Lung (tissue), 11 donors: ENCODE measurements at regions not wholly inside any gene's neighbourhood (a gene's known extent, or its start where the extent isn't known, plus 50 kb on each side); places are given as distances from the start of the nearest gene placed in this dataset.

Experiments
- ATAC-seq: fragments of 200-7000 bp; cut with Tn5 transposase; one replicate; pipeline ENCODE4 v1.9.1; 2020; ENCODE audit warnings: moderate number of reproducible peaks; ENCODE audit not compliant: insufficient read depth, low FRiP score
- DNase-seq, 3 donors: peaks; one replicate each; pipeline ENCODE4 v3.0.0-alpha.2; 2013 to 2017
- H3K27ac ChIP-seq, 2 donors: one replicate each; pipeline ENCODE4 v1.5.1; 2013; ENCODE audit warnings: mild to moderate bottlenecking in 2 of 2, moderate library complexity in 2 of 2, control low read depth in 1 of 2, inconsistent platforms in 1 of 2, low read depth in 1 of 2, low read length in 1 of 2
- H3K27me3 ChIP-seq, 3 donors: one replicate each; pipeline ENCODE4 v1.5.1; 2013; ENCODE audit warnings: low read length in 2 of 3; ENCODE audit not compliant: control insufficient read depth in 3 of 3, insufficient read depth in 3 of 3
- H3K36me3 ChIP-seq, 4 donors: one replicate each; pipeline ENCODE4 v1.5.1; 2013; ENCODE audit warnings: low read length in 4 of 4, mild to moderate bottlenecking in 1 of 4, moderate library complexity in 1 of 4; ENCODE audit not compliant: control insufficient read depth in 4 of 4, insufficient read depth in 4 of 4
- H3K4me1 ChIP-seq, 5 donors: one replicate each; pipeline ENCODE4 v1.5.1; 2013; ENCODE audit warnings: low read length in 5 of 5, mild to moderate bottlenecking in 2 of 5, moderate library complexity in 1 of 5; ENCODE audit not compliant: control insufficient read depth in 5 of 5, insufficient read depth in 5 of 5
- H3K4me3 ChIP-seq: one replicate; pipeline ENCODE4 v1.5.1; 2013; ENCODE audit warnings: mild to moderate bottlenecking, control low read depth, moderate library complexity
- H3K9ac ChIP-seq, 2 donors: one replicate each; pipeline ENCODE4 v1.5.1; 2013; ENCODE audit warnings: low read length in 2 of 2, control low read depth in 1 of 2; ENCODE audit not compliant: insufficient read depth in 1 of 2
- H3K9me3 ChIP-seq, 4 donors: one replicate each; pipeline ENCODE4 v1.5.1; 2013; ENCODE audit warnings: low read length in 3 of 4, mild to moderate bottlenecking in 1 of 4, moderate library complexity in 1 of 4; ENCODE audit not compliant: control insufficient read depth in 4 of 4, insufficient read depth in 3 of 4
- CTCF ChIP-seq: IDR thresholded peaks from 2 replicates; pipeline ENCODE4 v1.5.1; 2012; ENCODE audit warnings: mild to moderate bottlenecking; ENCODE audit errors: control extremely low read depth, extremely low read depth
- WGBS, 2 donors: extraction: QIAGEN DNeasy Blood & Tissue Kit; methylation state at CpG; one replicate each; pipeline ENCODE4 v1.1.7; 2013; 5-methylcytosine and 5-hydroxymethylcytosine counted together
- donor health status: control.
- donor health status: control.
- donor health status: Bipolar disorder and iron deficiency.
- donor health status: healthy.
- donor health status: DM: yes; HTN: yes; CAD: no.

- H3K4me1 ChIP-seq: peaks cover 0 to 7% (median 0%) of the 10 kb centered on the region in 5 donors
- H3K9ac ChIP-seq: no peak overlapping the region
- H3K4me3 ChIP-seq: no peak overlapping the region
- no peaks in the 10 kb centered on the region for H3K36me3 ChIP-seq
- H3K9me3 ChIP-seq: no peaks in the 10 kb centered on the region
- H3K27me3 ChIP-seq: no peaks in the 10 kb centered on the region
- no peak for TF ChIP-seq CTCF
- 77 to 97% methylated on average over 1 of the region's 1 CpG for WGBS, 2 donors
- ATAC-seq (no peak), DNase-seq (no peak)
- H3K27ac ChIP-seq: no peak overlapping the region
These were observed 239.0 kb upstream of the MMADHC start for GRCh38 chr2:149826471-149827125.

- TF ChIP-seq CTCF: no peak
- Histone ChIP-seq H3K4me1 (peaks cover 0 to 7% (median 0%) of the 10 kb centered on the region in 5 donors), H3K36me3 (no peaks in the 10 kb centered on the region), H3K27ac (no peak overlapping the region), H3K27me3 (no peaks in the 10 kb centered on the region), H3K4me3 (no peak overlapping the region), H3K9ac (no peak overlapping the region), H3K9me3 (no peaks in the 10 kb centered on the region)
- 62 to 74% methylated on average over 4 of the region's 4 CpGs for WGBS, 2 donors
- DNase-seq (no peak), ATAC-seq (no peak)
These were observed 237.9 kb upstream of the MMADHC start for GRCh38 chr2:149825473-149825872.

GRCh38 chr2:149824136-149824535 is 236.6 kb upstream of the MMADHC start:
- DNase-seq (peak in 2 of 3 donors; percentile 22 to 45), ATAC-seq (no peak)
- no peak for TF ChIP-seq CTCF
- Histone ChIP-seq H3K27ac (no peak overlapping the region), H3K27me3 (no peaks in the 10 kb centered on the region), H3K4me1 (peaks cover 0 to 7% (median 0%) of the 10 kb centered on the region in 5 donors), H3K36me3 (no peaks in the 10 kb centered on the region), H3K9ac (no peak overlapping the region), H3K4me3 (no peak overlapping the region), H3K9me3 (no peaks in the 10 kb centered on the region)
